ENCODE measurements at regions not wholly inside any gene's neighbourhood (a gene's known extent, or its start where the extent isn't known, plus 50 kb on each side); places are given as distances from the start of the nearest gene placed in this dataset.

DNA sequence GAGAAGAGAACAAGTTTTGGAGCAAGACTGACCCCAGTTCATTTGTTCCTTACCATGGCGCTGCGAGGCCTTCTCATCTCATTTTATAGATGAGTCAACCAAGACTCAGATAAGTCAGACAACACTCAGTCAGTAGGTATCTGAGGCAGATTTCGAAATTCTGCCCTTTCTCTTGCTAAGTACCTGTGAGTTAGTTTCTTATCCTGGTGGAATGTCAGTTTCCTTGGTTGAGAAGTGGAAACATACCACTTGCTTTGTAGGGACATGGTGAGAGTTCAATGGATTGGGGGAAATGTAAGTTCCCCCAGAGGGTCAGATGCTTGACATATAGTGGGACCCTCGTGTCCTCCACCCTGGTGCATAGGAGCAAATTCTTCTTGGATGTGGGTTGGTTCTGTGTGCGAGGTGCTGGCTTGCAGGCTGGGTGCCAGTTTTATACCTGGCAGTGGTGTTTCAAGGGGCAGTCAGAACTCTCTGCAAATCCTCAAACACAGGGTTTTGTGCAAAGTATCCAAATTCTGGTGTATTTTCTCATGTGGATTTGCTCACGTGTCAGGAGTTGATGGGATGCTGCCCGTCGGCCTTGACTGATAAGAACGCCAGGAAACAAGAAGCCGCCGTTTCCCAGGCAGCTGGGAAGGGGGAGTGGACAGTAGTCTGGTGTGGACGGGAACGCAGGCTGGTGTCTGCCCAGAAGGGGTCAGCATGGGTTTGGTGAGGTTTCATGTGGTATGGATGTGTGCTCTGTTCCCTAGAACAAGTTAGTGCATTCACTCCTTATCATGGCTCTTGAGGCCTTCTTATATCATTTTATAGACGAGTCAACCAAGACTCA, 61.1 kb upstream of the CIBAR2 start:
- peak; percentile 76 for DNase-seq (ENCODE audit: low read depth)

DNA sequence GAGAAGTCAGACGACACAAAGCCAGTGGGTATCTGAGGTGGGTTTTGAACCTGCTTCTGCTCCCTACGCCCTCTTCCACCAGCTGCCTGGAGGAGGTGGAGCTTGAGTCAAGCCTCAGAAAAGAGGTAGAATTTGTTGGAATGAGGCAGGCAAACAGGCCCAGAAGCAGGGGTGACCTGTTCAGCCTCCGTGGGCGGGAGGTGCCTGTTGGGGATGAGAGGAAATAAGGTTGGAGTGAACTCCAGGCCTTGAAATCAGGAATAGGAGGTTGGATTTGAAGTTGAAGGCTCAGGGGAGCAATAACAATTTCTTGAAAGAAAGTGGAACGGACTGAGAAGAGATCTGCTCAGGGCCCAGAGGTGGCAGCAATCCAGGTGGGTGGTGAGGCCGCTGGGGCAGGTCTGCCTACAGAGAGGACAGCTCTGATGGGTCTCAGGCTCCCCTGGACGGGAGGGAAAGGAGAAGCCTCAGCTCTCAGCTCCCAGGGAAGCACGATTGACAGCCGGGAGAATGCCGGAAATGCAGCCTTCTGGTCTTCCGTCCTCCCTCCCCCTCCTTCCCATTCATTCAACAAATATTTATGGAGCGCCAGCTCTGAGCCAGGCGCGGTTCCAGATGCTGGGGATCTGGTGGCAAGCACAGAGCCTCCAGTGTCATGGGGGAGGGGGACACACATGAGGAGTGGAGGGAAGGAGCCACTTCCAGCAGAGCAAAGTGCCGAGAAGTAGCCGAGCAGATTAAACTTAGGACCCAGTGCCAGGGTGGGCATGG, 61.9 kb upstream of the CIBAR2 start:
- DNase-seq (ENCODE audit: low read depth) = no peak
- H3K4me3 ChIP-seq (ENCODE audit: low read depth, low read length) = peak overlapping the region; percentile 59

More for the DNA sequence above, 61.1 kb upstream of the CIBAR2 start:
- peak overlapping the region; percentile 59 for H3K4me3 ChIP-seq (ENCODE audit: low read depth, low read length)

DNA sequence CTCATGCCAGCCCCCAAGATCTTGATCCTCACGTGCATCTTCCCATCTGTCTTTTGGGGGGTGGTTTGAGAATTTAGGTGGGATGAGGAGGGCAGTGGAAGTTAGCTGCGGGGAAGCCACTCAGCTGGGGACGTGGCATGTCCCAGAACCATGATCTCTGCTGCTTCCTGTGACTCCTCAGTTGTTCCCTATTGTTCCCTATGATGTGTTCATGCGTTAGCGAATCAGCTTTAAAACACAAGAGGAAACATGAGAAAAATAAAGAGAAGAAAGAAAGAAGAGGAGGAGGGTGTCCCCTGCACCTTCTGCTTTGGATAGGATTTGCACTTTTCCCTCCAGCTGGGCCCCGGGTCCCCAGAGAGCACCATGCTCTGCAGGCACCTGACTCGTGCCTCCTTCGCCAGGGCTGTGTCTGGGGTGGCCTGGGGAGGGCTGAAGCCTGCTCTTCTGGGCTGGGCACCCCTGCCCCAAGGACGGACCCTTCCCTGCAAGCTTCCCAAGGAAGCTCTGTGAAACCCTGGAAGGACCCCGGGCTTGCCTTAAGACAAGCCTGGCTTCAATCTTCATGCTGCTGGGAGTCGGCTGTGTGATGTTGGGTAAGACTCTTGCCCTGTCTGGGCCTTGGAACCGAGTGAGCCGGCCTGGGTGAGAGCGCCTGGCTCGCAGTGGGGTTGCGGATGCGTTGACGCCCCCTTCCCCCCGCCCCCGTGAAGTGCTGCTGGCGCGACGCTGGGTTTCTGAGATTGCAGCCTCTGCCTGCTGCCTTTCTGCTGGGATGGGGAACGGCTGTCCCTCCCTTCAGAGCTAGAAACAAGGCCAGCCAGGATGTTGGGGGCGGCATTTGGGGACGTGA, 62.8 kb upstream of the CIBAR2 start:
- DNase-seq (ENCODE audit: low read depth) = no peak
- peak overlapping the region; percentile 59 for H3K4me3 ChIP-seq (ENCODE audit: low read depth, low read length)

DNA sequence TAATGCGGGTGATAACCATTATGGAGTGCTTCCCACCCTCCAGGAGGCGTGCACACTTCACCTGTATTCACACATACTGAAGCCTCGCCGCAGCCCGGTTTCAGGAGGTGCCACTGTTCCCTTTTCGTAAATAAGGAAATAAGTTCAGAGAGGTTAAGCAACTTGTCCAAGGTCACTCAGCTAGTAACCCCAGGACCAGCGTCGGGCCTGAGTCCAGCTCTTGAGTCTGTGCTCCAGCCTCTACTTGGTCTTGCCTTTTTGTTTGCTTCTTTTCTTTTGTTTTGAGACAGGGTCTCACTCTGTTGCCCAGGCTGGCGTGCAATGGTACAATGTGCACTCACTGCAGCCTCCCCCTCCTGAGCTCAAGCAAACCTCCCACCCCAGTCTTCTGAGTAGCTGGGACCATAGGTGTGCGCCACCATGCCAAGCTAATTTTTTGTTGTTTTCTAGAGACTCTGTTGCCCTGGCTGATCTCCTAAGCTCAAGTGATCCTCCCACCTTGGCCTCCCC, 63.5 kb upstream of the CIBAR2 start:
- no peak for DNase-seq (ENCODE audit: low read depth)
- no peak overlapping the region for H3K4me3 ChIP-seq (ENCODE audit: low read depth, low read length)

DNA sequence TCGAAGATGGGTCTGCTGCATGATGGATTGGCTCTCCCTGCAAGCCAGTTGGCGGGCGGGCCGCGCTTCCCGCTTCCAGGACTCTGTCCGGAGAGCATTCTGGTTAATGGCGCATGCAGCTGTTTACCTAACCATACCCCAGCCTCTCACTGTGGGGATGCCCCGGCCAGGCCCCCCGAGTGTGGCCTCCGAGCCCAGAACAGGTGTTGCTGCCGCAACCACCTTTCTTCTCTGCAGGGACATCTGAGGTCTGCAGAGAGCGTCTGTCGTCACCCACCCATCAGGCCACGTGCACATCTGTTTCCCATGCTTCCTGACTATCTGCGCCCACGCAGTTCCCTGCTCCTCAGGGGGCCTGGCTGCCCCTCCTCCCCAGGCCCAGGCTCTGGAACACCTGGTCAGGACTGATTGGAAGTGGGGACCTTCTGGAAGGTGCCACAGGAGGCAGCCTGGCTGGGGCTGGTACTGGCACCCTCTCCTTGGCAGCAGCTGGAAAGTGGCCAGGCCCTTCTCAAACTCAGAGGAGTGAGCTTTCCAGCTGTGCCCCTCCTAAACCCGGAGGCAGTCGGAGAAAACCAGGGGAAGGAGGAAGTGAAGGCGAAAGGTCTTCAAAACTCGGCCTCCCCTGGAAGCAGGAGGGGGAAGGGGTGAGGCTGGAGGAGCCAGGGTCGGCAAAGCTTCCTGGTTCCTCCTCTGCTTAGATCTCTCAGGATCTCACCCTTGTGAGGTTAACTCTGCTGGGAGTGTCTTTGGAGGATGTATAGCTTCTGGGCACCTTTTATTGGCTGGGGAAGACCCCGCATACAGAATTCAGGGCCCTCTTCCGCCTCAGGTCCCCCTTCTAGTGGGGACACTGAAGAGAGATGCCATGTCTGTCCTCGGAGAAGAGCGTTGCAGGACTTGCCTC, 64.5 kb upstream of the CIBAR2 start:
- DNase-seq (ENCODE audit: low read depth) = peak; percentile 41
- no peak overlapping the region for H3K4me3 ChIP-seq (ENCODE audit: low read depth, low read length)

DNA sequence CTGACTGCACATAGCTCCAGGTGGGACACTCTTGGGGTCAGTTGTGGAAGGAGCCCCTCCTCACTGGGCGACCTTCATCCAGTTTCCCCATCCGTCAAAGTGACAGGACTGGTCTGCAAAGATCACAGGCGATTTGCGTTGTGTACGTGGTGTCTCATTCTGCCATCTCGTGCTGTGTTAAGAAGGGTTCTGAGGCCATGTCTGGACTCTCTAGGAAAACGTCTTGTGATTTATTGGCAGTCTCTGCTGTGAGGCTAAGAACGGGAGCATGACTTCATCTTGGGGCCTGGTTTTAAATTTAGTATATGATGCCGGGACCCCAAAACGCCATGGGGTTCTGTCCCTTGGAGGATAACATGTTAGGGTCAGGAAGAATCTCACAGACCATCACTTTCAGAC, 65.2 kb upstream of the CIBAR2 start:
- H3K4me3 ChIP-seq (ENCODE audit: low read depth, low read length) = no peak overlapping the region
- no peak for DNase-seq (ENCODE audit: low read depth)

DNA sequence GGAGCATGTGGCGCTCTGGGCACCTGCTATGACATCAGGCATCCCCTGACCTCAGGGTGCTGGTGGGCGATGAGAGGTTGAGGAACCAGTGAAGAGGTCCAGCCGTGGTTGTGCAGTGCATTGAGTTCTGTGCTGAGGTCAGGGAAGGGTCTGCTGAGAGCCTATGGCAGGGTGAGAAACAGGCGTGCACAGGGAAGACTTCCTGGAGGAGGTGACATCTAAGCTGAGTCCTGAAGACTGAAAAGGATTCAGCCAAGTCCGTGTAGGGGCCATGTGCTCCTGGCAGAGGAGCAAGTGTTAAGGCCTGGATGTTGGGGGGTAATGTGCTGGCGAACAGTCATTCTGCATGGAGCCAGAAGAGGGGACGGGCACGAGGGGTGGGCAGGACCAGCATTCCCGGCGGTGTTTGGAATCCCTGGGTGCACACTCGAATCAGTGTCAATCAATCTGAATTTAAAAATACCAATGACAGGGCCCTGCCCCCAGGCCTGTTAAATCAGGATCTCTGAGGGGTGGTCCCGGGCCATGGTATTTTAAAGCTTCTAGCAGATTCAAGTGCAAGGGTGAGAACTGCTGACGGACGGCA, 65.8 kb upstream of the CIBAR2 start:
- no peak for DNase-seq (ENCODE audit: low read depth)
- H3K4me3 ChIP-seq (ENCODE audit: low read depth, low read length) = no peak overlapping the region

DNA sequence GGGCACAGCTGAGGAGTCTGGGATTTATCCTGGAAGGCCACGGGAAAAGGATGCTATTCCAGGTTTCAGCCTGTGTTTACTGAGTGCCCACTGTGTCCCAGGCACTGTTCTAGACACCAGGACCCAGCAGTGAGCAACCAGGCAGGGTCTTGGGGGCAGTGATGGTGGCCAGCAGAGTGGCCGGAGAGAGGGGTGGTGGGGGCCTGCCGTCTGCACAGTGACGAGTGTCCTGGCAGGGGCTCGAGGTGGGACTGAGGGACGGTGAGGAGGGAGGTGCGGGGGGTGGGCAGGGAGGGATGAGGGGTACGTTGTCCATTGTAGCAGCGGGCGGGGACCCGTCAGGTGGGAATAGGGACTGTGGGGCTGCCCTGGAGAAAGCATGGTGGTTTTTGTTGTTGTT, 66.3 kb upstream of the CIBAR2 start:
- DNase-seq (ENCODE audit: low read depth) = no peak

DNA sequence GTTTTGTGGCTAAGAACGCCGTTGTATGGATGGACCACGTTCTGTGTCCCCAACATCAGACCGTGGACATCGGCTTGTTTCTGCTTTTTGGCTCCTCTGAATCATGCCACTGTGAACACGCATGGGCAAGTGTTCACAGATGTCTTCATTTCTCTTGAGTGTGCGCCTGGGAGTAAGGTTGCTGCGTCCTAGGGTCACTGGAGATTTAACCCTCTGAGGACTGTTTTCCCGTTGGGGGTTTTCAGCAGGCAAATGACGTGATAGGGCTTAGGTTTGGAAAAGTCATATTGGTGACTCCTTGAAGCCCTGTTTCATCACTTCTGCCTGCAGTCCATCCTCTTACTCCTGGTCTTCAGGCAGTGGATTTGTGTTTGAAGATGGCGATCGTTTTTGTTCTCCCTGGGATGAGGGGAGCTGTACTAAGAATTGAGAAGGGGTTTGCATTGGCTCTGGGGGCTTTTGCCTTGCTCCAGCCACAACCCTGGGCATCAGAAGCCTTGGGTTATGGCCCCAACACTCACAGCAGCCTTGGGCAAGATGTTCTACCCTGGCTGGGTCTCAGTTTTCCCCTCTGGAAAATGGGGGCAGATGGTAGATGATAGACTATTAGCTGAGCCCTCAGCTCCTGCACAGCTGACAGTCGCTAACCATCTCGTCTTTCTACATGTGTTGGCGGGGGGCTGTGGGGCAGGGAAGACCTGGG, 67.2 kb upstream of the CIBAR2 start:
- no peak for DNase-seq (ENCODE audit: low read depth)
- H3K4me3 ChIP-seq (ENCODE audit: low read depth, low read length) = no peak overlapping the region

More for the DNA sequence above, 66.3 kb upstream of the CIBAR2 start:
- H3K4me3 ChIP-seq (ENCODE audit: low read depth, low read length) = no peak overlapping the region

DNA sequence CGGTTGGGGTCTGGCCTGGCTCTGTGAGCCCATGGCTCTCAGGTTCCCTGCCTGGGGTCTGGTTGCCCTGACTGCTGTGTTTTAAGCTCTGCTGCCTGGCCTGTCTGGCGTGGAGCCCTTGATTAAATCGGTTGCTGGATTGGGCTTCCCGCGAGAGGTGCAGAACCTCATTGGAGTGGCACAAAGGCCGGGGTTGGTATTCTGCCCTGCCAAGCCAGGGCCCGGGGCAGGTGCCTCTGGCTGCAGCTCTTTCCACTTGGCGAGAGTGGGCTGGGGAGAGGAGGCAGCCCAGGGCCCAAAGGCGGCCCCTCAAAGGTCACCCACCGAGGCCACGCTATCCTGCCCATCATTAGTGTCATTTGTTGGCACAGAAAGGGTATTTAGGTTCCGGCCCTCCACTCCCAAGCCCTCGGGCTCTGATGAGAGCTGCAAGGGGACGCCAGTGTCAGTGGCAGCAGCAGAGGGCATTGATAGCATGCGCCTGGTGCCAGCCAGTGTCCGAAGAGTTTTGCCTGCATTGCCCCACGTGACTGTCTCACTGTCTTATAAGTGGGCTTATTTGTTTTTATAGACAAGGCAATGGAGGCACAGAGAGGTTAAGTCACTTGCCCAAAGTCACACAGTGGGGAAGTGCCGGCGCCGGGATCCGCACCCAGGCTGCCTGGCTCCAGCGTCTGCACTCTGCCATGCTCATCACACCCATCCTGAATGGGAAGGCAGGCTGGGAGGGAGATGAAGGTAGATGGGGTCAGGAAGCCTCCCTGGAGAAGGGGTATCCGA, 68.0 kb upstream of the CIBAR2 start:
- H3K4me3 ChIP-seq (ENCODE audit: low read depth, low read length) = no peak overlapping the region
- DNase-seq (ENCODE audit: low read depth) = no peak

DNA sequence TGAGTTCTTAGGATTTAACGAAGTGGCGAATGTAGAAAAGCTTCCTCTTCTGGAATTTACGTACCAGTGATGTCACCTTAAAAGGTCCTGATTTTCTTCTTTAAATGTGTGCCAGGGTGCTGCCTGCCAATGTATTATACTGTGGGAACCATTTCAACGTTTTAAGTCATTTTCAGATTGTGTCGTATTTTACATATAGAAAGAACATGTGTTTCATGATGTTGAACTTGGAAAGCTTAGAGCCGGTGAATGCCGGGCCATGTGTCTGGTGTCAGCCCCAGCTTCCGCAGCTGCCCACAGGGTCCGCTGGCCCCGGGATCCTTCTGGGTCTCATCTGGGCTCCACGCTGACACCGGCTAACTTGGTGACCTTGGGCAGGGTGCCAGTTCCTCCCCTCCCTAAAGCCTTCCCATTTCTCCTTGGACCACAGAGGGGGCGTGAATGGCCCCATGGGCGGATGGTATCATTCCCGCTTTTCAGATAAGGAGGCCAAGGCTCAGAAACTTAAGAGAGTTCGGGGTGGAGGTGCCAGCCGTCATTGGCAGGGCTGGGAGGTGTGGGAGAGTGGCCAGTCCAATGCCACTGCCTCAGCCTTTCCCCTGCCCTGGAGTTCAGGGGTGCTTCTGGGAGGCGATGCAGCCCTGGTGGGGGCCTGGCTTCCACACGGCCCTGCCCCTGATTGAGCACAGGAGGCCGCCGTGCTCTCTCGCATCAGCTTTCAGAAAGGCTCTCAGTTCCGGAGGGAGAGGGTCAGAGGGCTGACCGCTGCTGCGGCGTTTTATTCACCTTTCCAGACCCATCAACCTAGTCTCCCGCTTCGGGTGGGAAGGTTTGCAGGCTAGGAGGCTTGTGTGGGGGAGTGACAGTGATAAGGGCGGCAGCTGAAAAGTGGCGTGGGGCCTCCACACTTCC, 68.8 kb upstream of the CIBAR2 start:
- no peak for DNase-seq (ENCODE audit: low read depth)
- H3K4me3 ChIP-seq (ENCODE audit: low read depth, low read length) = no peak overlapping the region

DNA sequence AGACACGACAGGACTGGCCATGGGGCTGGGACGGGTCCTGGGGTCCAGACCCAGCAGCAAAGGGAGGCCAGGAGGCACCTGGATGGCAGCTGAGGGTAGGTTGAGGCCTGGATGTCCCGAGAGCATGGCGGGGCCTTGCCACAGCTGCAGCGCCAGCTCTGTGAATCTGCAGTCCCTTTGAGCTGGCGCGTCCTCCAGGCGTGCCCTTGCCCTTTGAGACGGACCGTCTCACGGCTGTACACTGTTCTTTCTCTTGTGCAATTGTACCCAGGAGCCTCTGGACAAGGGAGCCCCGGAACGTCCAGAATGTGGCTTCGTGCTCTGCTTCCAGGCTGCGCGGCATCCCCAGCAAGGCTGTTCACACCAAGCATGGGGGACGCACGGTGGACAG, 69.5 kb upstream of the CIBAR2 start:
- DNase-seq (ENCODE audit: low read depth) = no peak
- no peak overlapping the region for H3K4me3 ChIP-seq (ENCODE audit: low read depth, low read length)

DNA sequence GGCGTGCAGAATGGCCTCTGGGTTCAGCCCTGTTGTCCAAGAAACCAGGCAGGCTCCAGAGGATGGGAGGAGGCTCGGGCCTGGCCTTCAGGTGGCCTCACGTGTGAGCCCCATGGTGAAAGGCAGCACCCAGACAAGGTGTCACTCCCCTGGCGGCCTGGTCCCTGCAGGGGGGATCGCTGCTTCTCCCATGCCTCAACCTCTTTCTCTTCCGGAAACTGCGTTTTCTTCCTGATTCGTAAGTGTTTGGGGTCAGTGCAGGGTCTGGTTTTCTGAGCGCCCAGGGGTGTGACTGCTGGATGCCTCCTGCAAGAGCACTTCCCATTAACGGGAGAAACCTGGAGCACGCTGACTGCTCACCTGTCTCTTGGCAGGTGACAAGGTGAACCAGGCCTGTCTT, 70.0 kb upstream of the CIBAR2 start:
- no peak for DNase-seq (ENCODE audit: low read depth)
- H3K4me3 ChIP-seq (ENCODE audit: low read depth, low read length) = no peak overlapping the region

DNA sequence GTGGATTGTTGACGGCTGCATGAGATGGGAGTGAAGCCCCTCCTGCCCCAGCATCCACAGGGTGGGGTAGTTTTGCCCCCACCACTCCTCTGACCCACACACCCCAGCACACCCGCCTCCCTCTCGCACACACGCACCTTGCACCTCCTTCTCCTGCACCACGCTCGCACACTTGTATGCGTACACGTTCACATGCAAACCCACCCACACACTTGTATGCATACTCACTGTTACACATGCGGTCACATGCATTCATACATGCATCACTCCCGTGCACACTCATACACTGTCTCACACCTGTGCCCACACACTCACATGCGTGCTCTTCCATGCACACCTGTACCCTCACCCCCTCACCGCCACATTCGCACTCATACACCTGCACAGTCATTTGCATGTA, 70.5 kb upstream of the CIBAR2 start:
- no peak for DNase-seq (ENCODE audit: low read depth)
- H3K4me3 ChIP-seq (ENCODE audit: low read depth, low read length) = no peak overlapping the region

DNA sequence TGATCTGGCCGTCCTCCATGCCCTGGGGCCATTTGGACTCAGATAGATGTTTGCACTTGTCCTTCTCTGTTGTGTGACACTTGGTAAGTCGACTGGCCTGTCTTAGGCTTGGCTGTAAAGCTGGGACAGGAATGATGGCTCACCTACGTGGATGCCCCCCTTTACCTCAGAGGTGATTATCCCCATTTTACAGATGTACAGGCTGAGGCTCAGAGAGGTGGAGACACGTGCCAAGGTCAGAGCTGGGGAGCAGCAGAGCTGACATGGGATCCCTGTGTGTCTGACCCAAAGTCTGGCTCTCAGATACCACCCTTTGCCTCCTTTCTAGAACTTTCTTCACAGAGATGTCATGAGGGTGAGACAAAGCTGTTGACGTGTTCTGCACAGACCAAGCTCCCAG, 71.3 kb upstream of the CIBAR2 start:
- no peak for DNase-seq (ENCODE audit: low read depth)
- no peak overlapping the region for H3K4me3 ChIP-seq (ENCODE audit: low read depth, low read length)

DNA sequence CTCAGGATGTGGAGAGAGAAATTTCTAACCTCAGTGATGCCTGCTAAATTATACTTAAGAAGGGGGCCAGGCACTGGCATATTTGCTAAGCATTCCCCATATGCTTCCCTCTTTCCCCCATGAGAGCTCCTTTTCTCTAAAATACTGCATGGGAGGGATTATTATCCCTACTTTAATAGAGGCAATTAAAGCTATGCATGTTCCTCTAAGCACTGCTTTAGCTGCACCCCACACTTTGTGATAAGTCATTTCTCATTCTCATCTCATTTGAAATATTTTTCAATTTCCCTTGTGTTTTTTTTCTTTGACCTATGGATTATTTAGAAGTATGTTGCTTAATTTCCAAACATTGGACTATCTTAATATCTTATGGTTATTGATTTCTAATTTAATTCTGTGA, 72.1 kb upstream of the CIBAR2 start:
- no peak overlapping the region for H3K4me3 ChIP-seq (ENCODE audit: low read depth, low read length)
- no peak for DNase-seq (ENCODE audit: low read depth)

Data from skeletal muscle cell (primary cell).